ENCODE measurements at regions not wholly inside any gene's neighbourhood (a gene's known extent, or its start where the extent isn't known, plus 50 kb on each side); places are given as distances from the start of the nearest gene placed in this dataset.

DNA sequence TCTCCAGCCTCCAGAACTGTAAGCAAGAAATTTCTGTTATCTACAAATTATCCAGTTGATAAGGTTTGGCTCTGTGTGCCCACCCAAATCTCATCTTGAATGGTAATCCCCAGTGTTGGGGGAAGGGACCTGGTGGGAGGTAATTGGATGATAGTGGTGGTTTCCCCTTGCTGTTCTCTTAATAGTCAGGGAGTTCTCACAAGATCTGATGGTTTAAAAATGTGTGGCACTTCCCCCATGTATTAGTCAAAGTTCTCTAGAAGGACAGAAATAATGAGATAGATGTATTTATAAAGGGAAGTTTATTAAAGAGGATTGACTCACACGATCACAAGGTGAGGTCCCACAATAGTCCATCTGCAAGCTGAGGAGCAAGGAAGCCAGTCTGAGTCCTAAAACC is 56.2 kb upstream of the APBB1IP start:
- no peak for TF ChIP-seq ZNF274 (IDR thresholded peaks at IDR 0.05; ENCODE audit: low read depth, low read length)

DNA sequence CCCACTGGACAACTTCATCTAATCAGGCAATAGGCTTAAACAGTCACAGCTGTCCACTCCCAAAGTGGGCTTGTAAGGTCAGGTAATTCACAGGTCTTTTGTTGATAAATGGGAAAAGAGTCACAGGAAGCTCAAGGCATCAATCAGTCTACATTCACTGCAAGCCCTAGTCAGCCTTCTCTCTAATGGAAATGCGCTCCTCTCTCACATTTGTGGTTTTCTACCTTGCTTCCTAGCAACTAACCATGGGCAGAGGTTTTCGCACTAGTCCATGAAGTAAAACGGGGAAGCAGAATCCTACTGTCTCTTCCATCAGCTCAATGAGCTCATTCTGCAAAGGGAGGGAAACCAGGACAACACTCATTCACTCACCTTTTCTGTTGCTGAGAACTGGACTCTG is 53.5 kb upstream of the APBB1IP start:
- no peak overlapping the region for H3K4me3 ChIP-seq (ENCODE audit: low read length)
- TF ChIP-seq ZNF274 (IDR thresholded peaks at IDR 0.05; ENCODE audit: low read depth, low read length): no peak

More for the DNA sequence above, 56.2 kb upstream of the APBB1IP start:
- no peak overlapping the region for H3K4me3 ChIP-seq (ENCODE audit: low read length)

GRCh38 chr10:26385443-26385842 is 52.7 kb upstream of the APBB1IP start:
- no peak for TF ChIP-seq ZNF274 (IDR thresholded peaks at IDR 0.05; ENCODE audit: low read depth, low read length)
- H3K4me3 ChIP-seq (ENCODE audit: low read length): no peak overlapping the region

GRCh38 chr10:26386781-26387180 is 51.4 kb upstream of the APBB1IP start:
- no peak overlapping the region for H3K4me3 ChIP-seq (ENCODE audit: low read length)
- TF ChIP-seq ZNF274 (IDR thresholded peaks at IDR 0.05; ENCODE audit: low read depth, low read length): no peak
